K562 (cell line): ENCODE measurements at regions not wholly inside any gene's neighbourhood (a gene's known extent, or its start where the extent isn't known, plus 50 kb on each side); places are given as distances from the start of the nearest gene placed in this dataset.
A peak's percentile ranks its signal among the peaks of the same experiment; 100 is the strongest.

Experiments
- ARID4B ChIP-seq: sonication (generic); formaldehyde crosslinking; IDR thresholded peaks from 2 replicates; pipeline ENCODE4 v1.8.0; 2022; ENCODE audit warnings: mild to moderate bottlenecking, missing genetic modification reagents
- CTCF ChIP-seq, 3 experiments: IDR thresholded peaks in 2 of 3; conservative IDR thresholded peaks in 1 of 3; 2 replicates each; pipeline ENCODE4 v1.5.1; 2011 to 2012; ENCODE audit warnings: low read length in 3 of 3, mild to moderate bottlenecking in 3 of 3, control low read depth in 2 of 3, improper control_type of control experiment in 1 of 3, inconsistent platforms in 1 of 3, low read depth in 1 of 3, mixed read lengths in 1 of 3, moderate library complexity in 1 of 3; ENCODE audit not compliant: insufficient read depth in 2 of 3
- MEIS2 ChIP-seq: fragments of 450-650 bp; IDR thresholded peaks from 2 replicates; pipeline ENCODE4 v1.6.1; 2014; ENCODE audit warnings: mild to moderate bottlenecking; ENCODE audit not compliant: partially characterized antibody
- MGA ChIP-seq: fragments of 450-650 bp; IDR thresholded peaks from 2 replicates; pipeline ENCODE4 v1.6.1; 2016; ENCODE audit warnings: mild to moderate bottlenecking, moderate library complexity
- PURB ChIP-seq: sonication (generic); formaldehyde crosslinking; IDR thresholded peaks from 2 replicates; pipeline ENCODE4 v1.9.0; 2021; ENCODE audit warnings: low read depth, mild to moderate bottlenecking, missing genetic modification reagents
- ZKSCAN8 ChIP-seq: fragments of 200-800 bp; sonication (Bioruptor generic); IDR thresholded peaks from 2 replicates; pipeline ENCODE4 v1.6.1; 2016; ENCODE audit warnings: missing genetic modification characterization, missing compliant biosample characterization
- TF ChIP-seq, protein P1 (sequence below): sonication (generic); formaldehyde crosslinking; IDR thresholded peaks from 2 replicates; pipeline ENCODE4 v1.8.0; 2022; ENCODE audit warnings: mild to moderate bottlenecking, missing genetic modification reagents

DNA sequence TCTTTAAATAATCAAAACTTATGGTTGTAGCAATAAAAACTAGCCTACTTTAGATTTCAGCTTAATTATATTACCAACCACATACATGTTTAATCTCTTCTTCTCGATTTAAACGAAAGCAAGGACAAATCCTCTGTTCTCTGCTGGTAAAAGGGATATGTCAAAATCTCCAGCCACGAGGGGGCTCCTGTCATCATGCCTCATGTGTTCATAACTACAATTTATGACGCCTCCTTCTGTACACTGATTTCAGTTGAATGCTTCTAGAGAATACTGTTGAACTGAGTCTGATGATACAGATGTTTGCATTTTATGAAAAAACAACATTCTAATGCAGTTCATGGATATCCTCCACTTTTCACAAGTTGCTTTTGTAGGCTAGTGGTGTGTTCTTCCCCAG lies 220.0 kb upstream of the DPP6 start (continued):
- TF ChIP-seq PURB (CRISPR knock-in tag) (no peak), ZKSCAN8 (no peak), CTCF (IDR thresholded peaks at IDR 0.05 in 2 of 3, conservative IDR thresholded peaks at IDR 0.05 in 1 of 3; ENCODE audit: insufficient read depth in 2 of 3, low read depth in 1 of 3, low read length in 3 of 3) (peak; percentile 37 to 44 (median 43); a peak in 4 of 6 replicates), MEIS2 (peak; percentile 10), MGA (peak; percentile 62; the same call in 1 of the 2 replicates), ARID4B (CRISPR knock-in tag) (no peak)
- TF ChIP-seq, protein P1, sequence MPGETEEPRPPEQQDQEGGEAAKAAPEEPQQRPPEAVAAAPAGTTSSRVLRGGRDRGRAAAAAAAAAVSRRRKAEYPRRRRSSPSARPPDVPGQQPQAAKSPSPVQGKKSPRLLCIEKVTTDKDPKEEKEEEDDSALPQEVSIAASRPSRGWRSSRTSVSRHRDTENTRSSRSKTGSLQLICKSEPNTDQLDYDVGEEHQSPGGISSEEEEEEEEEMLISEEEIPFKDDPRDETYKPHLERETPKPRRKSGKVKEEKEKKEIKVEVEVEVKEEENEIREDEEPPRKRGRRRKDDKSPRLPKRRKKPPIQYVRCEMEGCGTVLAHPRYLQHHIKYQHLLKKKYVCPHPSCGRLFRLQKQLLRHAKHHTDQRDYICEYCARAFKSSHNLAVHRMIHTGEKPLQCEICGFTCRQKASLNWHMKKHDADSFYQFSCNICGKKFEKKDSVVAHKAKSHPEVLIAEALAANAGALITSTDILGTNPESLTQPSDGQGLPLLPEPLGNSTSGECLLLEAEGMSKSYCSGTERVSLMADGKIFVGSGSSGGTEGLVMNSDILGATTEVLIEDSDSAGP (CRISPR knock-in tag) = no peak
